ENCODE measurements at regions not wholly inside any gene's neighbourhood (a gene's known extent, or its start where the extent isn't known, plus 50 kb on each side); places are given as distances from the start of the nearest gene placed in this dataset.

DNA sequence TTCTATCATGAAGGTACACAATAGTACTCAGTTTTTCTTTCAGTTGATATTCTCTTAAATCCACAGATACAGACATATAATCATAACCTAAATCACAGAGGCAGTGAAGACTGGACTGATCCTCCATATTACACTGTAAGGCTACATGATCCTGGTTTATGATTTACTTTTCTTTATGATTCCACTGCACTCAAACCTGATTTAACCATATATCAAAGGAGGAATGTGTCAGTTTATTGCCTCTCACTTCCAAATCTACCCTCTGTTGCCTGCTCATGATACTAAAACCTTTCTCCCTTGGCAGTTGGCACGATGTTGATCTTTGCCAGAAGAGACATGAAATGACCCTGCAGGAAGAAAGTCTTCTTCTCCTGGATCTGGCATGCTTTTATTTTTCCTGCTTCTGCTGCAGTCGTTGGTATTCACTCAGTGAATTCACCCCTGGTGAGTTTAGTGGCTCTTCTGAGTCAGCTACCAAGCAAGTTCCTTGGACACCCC, 426.4 kb downstream of the MBD2 start:
- Histone ChIP-seq H3K4me3 (no peak overlapping the region), H3K27ac (no peak overlapping the region), H3K36me3 (no peaks in the 10 kb centered on the region), H3K9me3 (no peaks in the 10 kb centered on the region), H3K27me3 (ENCODE audit: low read depth) (no peaks in the 10 kb centered on the region), H3K4me1 (no peaks in the 10 kb centered on the region)
- DNase-seq (no peak), ATAC-seq (no peak)
- TF ChIP-seq, protein P1, sequence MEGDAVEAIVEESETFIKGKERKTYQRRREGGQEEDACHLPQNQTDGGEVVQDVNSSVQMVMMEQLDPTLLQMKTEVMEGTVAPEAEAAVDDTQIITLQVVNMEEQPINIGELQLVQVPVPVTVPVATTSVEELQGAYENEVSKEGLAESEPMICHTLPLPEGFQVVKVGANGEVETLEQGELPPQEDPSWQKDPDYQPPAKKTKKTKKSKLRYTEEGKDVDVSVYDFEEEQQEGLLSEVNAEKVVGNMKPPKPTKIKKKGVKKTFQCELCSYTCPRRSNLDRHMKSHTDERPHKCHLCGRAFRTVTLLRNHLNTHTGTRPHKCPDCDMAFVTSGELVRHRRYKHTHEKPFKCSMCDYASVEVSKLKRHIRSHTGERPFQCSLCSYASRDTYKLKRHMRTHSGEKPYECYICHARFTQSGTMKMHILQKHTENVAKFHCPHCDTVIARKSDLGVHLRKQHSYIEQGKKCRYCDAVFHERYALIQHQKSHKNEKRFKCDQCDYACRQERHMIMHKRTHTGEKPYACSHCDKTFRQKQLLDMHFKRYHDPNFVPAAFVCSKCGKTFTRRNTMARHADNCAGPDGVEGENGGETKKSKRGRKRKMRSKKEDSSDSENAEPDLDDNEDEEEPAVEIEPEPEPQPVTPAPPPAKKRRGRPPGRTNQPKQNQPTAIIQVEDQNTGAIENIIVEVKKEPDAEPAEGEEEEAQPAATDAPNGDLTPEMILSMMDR (IDR thresholded peaks at IDR 0.05), result no peak
- intact Hi-C loops (cut with DNase I), result no loop called here

DNA sequence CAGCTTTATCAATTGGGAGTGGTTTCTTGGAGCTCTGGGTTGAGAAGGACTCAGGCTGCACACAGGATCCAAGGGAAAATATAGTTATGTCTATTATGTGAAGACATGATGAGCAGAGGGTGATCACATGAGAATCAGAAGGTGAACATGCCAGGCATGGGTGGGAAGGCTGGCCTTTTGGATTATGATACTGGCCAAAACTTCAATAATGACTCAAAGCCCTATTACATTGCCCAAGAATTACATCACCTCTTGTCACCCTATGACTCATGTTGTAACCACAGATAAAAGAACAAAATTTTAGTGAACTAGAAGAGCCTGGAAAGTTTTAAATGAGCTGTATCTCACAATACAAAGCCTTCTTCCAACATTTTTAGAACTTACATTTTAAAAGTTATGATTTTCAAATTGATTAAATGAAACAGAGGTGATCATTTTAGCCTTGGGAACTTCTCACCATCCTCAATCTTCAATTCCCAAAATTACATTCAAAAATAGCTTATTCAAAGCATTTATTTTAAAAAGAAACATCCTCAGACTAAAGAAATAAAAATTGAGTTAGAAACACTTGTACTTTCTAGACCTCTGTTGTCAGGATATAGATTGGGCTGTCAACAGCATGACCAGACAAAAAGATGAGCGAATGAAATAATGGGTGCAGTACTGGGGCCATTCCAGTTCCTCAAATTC, 428.3 kb downstream of the MBD2 start:
- ATAC-seq, result peak; percentile 37 to 52
- TF ChIP-seq, protein P1 (IDR thresholded peaks at IDR 0.05), result no peak
- H3K9me3 ChIP-seq, result no peaks in the 10 kb centered on the region
- DNase-seq, result no peak
- H3K27ac ChIP-seq, result no peak overlapping the region
- no peaks in the 10 kb centered on the region for H3K27me3 ChIP-seq (ENCODE audit: low read depth)
- H3K4me3 ChIP-seq, result no peak overlapping the region
- H3K4me1 ChIP-seq, result no peaks in the 10 kb centered on the region
- intact Hi-C loops (cut with DNase I), result no loop called here
- H3K36me3 ChIP-seq, result no peaks in the 10 kb centered on the region

DNA sequence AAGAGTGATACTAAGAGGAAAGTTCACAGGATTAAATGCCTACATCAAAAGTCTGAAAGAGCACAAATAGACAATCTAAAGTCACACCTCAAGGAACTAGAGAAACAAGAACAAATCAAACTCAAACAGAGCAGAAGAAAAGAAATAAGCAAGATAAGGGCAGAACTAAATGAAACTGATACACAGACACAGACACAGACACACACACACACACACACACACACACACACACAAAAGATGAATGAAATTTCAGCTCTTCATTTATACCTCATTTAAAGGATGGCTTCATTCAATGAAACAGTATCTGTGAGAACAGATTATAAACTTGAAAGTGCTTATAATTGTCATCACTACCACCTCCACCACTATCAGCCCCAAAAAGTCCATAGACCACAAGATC, 428.9 kb downstream of the MBD2 start:
- Histone ChIP-seq H3K4me3 (no peak overlapping the region), H3K36me3 (no peaks in the 10 kb centered on the region), H3K9me3 (no peaks in the 10 kb centered on the region), H3K27ac (no peak overlapping the region), H3K4me1 (no peaks in the 10 kb centered on the region), H3K27me3 (ENCODE audit: low read depth) (no peaks in the 10 kb centered on the region)
- ATAC-seq (no peak), DNase-seq (no peak)
- intact Hi-C loops (cut with DNase I), result no loop called here
- TF ChIP-seq, protein P1 (IDR thresholded peaks at IDR 0.05), result no peak

DNA sequence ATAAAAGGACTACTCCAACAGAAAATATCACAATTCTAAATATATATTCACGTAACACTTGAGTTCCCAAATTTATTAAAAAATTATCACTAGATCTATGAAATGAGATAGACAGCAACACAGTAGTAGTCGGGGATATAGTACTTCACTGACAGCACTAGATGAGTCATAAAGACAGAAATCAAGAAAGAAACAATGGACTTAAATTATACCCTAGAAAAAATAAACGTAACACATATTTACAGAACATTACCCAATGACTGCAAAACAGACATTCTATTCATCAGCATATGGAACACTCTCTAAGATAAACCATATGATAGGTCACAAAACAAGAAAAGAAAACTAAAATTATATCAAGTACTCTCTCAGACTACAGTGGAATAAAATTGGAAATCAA, 429.4 kb downstream of the MBD2 start:
- intact Hi-C loops (cut with DNase I), result no loop called here
- no peaks in the 10 kb centered on the region for H3K9me3 ChIP-seq
- H3K4me1 ChIP-seq, result no peaks in the 10 kb centered on the region
- TF ChIP-seq, protein P1 (IDR thresholded peaks at IDR 0.05), result no peak
- H3K27me3 ChIP-seq (ENCODE audit: low read depth), result no peaks in the 10 kb centered on the region
- no peak for DNase-seq
- no peak overlapping the region for H3K4me3 ChIP-seq
- H3K36me3 ChIP-seq, result no peaks in the 10 kb centered on the region
- ATAC-seq, result no peak
- H3K27ac ChIP-seq, result no peak overlapping the region

DNA sequence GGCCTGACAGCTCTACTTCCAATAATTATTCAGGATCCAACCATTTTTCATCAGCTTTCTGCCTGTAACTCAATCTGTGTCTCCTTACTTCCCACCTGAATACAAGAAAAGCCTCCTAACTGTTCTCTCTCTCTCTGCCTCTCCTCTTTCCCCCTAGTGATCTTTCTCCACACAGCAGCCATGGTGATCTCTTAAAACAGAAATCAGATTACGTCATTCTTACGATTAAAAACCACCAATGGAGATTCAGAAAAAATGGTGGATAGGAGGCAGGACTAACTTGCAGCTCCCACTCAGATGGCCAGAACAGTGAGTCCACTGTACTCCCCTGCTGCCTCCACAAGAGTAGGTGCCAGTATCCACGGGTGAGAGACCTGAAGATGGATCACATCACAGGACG, 431.7 kb downstream of the MBD2 start:
- TF ChIP-seq, protein P1 (IDR thresholded peaks at IDR 0.05), result no peak
- Histone ChIP-seq H3K36me3 (no peaks in the 10 kb centered on the region), H3K27ac (no peak overlapping the region), H3K4me1 (no peaks in the 10 kb centered on the region), H3K27me3 (ENCODE audit: low read depth) (no peaks in the 10 kb centered on the region), H3K4me3 (no peak overlapping the region), H3K9me3 (no peaks in the 10 kb centered on the region)
- ATAC-seq (no peak), DNase-seq (no peak)
- intact Hi-C loops (cut with DNase I), result no loop called here
